ENCODE measurements at regions not wholly inside any gene's neighbourhood (a gene's known extent, or its start where the extent isn't known, plus 50 kb on each side); places are given as distances from the start of the nearest gene placed in this dataset.

GRCh38 chr10:30759423-30759822 lies 129.9 kb upstream of the LYZL2 start:
- TF ChIP-seq SUZ12 (IDR thresholded peaks at IDR 0.05), result no peak
- no peak for TF ChIP-seq FOXA1 (IDR thresholded peaks at IDR 0.05)
- no peak for TF ChIP-seq NFRKB (IDR thresholded peaks at IDR 0.05)
- TF ChIP-seq PKNOX1 (IDR thresholded peaks at IDR 0.05), result no peak
- TF ChIP-seq BHLHE40 (IDR thresholded peaks at IDR 0.05; ENCODE audit: borderline replicate concordance), result no peak
- TF ChIP-seq ARNT (IDR thresholded peaks at IDR 0.05), result no peak
- TF ChIP-seq SP1 (IDR thresholded peaks at IDR 0.05), result no peak
- TF ChIP-seq ELF4 (IDR thresholded peaks at IDR 0.05), result no peak
- TF ChIP-seq FOXM1 (IDR thresholded peaks at IDR 0.05; ENCODE audit: borderline replicate concordance), result no peak
- TF ChIP-seq TARDBP (IDR thresholded peaks at IDR 0.05), result no peak
- TF ChIP-seq ZNF384 (IDR thresholded peaks at IDR 0.05), result no peak
- no peak for TF ChIP-seq CTBP1 (IDR thresholded peaks at IDR 0.05; ENCODE audit: borderline replicate concordance)
